UCSD-AML1 (cell line): ENCODE measurements at regions not wholly inside any gene's neighbourhood (a gene's known extent, or its start where the extent isn't known, plus 50 kb on each side); places are given as distances from the start of the nearest gene placed in this dataset.
"Not testable (repeated sequence)": the region's sequence is repeated elsewhere in the genome, so short reads cannot be mapped to it uniquely, and the experiment has no call there.

Source experiments
- DNase-seq: peaks from one replicate; lab custom pipeline; 2025; ENCODE audit not compliant: unreplicated experiment; lab: John Stamatoyannopoulos, UW

- no peak for DNase-seq
These were observed 161.6 kb upstream of the RASGRP1 start for GRCh38 chr15:38726187-38726586.

GRCh38 chr15:38733331-38733730 is 168.7 kb upstream of the RASGRP1 start:
- no peak for DNase-seq

- DNase-seq = no peak
These were observed 175.6 kb upstream of the RASGRP1 start for GRCh38 chr15:38740206-38740605.

- no peak for DNase-seq
These were observed 178.5 kb upstream of the RASGRP1 start for GRCh38 chr15:38743147-38743546.

DNA sequence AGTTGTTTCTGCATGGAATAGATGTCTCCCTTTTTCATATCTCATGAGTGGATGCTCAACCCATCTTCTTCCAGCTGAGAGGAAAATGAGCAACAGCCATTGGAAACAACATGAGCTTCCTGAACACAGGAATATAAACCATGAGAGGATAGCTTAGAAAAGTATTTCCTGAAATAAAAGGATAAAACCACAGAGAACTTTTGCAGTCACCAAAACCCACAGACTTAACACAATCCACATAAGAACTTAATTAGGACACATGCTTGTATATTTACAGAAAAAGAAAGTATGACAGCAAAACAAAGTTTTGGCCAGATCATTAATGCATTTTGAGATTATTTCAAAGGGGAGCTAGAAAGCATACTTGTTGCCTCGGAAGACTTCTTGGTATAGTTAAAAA is 180.5 kb upstream of the RASGRP1 start:
- DNase-seq = no peak

- no peak for DNase-seq
These were observed 181.0 kb upstream of the RASGRP1 start for GRCh38 chr15:38745626-38746025.

DNA sequence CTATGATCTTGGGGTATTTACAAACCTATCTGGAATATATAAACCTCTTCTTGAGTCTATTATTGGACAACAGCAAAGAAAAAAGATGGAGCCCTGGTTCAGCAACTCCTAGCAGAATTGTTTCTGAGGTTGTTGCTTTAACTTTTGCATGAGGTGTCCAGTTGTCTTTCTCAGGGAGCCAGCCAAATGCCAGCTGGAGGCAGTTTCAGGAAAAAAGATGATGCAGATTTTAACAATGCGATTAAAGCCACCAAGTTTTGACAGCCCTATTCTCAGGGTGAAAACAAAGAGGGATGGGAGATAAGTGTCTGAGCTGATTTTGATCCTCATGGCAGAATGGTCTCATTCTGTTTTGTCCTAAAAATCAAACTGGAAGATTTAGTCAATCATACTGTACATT is 181.6 kb upstream of the RASGRP1 start:
- DNase-seq = no peak

DNA sequence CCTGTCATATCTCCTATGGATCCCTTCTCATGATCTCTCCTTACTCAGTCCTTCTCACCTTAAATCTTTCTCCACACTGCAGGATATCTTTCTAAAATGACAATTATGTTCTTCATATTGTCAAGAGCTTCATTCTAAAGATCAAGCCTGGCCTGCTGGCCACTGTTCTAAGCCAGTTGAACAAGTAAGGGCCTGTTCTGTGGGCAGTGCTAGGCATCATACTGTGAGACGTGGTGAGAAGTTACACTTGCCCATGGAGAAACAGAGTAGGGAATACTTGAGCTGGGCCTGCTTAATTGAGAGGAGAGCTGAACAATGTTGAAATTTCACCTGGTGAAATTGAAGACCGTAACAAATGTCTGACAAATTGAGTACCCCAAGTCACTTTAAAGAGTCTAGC is 184.1 kb upstream of the RASGRP1 start:
- no peak for DNase-seq

GRCh38 chr15:38750786-38751185 is 186.2 kb upstream of the RASGRP1 start:
- no peak for DNase-seq

GRCh38 chr15:38755718-38756117 is 191.1 kb upstream of the RASGRP1 start:
- no peak for DNase-seq

DNA sequence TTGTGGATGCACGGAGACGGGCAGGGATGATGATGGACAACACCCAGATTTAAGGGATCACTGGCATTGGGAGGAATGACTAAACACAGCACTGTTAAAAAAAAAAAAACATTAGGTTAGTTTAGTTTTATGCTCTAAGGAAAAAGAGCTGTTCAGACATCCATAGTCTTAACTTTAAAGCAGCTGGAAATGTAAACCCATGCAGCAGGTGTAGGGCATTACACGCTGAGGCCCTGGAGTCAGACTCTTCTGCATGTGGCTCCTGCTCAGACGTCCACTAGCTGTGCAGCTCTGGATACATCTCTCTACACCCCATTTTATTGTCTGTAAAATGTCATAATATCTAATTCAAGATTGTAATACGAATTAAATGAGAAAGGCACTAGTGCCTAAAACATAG is 191.8 kb upstream of the RASGRP1 start:
- DNase-seq = no peak

DNA sequence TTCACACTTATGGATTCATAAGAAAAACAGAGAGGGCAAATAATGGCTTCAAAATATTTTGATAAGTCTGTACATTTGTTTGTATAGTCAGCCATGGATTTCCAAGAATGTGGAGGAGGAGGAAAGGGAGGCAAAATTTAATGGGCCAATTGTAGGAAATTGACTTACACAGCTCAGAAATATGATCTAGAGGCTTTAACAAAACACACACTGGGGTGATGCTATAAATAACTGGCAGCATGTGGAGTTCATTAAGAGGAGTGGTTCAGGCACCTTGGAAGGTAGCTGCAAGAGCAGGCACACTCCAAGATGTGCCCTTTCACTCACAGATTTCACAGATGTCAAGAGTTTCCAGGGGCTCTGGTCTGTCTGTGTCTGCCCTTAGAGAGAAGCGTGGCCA is 193.4 kb upstream of the RASGRP1 start:
- no peak for DNase-seq

DNA sequence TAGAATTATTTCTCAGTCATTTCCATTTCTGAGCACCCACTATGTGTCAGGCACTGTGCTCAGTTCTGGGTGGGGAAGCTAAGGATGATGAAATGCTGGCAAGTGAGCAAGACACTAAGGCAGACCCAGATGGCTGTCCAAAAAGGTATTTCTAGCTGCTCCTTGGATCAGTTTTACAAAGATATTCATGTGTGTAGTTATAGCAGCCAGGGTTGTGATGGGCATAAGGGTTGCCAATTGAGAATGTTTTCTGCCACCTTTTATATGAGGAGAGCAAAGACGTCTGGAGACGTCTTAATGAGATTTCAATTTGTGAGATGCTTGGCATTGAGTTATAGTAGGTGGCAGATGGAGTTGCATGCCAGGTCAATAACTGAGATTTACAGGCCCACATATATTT is 197.1 kb upstream of the RASGRP1 start:
- DNase-seq = no peak

DNA sequence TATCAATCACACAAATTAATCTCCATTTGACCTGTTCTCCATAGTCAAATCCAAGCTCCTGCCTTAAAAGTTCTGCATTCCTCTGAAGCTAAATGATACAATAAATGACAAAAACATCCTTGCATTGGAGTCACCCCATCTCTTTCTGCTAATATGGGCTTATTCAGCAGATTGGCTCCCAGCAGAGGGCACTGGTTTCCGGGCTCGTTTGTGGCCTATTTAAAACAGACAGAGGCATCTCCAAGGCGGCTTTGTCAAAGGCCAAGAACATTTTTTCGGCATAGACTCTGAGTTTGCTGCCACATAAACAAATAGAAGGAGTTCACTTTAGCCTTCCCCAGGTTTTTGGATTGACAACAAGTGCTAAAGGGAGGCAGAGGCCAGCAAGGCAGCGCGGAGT is 204.4 kb upstream of the RASGRP1 start:
- no peak for DNase-seq

- DNase-seq = no peak
These were observed 204.9 kb upstream of the RASGRP1 start for GRCh38 chr15:38769492-38769891.

DNA sequence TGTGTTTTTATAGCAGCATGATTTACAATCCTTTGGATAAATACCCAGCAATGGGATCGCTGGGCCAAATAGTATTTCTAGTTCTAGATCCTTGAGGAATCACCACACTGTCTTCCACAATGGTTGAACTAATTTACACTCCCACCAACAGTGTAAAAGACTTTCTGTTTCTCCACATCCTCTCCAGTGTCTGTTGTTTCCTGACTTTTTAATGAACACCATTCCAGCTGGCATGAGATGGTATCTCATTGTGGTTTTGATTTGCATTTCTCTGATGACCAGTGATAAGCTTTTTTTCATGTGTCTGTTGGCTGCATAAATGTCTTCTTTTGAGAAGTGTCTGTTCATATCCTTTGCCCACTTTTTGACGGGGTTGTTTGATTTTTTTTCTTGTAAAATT is 209.5 kb upstream of the RASGRP1 start:
- DNase-seq = not testable (repeated sequence)

DNA sequence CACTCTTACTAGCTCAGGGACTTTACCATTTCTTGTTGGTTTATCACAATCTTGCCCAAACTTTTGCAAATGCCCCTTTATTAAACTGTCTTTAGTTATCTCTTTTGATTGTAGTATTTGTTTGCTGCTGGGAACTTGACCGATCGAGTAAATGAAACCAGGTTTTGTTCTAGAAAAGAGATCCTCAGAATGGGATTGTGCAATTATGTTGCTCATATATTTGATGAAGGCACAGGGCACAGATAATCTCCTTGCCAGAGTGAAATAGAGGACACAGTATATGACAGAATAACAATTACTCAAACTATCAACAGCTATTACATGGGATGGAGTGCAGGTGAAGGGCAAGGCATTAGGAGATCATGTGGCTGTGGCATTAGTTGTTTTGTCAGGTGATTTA is 216.6 kb upstream of the RASGRP1 start:
- no peak for DNase-seq

DNA sequence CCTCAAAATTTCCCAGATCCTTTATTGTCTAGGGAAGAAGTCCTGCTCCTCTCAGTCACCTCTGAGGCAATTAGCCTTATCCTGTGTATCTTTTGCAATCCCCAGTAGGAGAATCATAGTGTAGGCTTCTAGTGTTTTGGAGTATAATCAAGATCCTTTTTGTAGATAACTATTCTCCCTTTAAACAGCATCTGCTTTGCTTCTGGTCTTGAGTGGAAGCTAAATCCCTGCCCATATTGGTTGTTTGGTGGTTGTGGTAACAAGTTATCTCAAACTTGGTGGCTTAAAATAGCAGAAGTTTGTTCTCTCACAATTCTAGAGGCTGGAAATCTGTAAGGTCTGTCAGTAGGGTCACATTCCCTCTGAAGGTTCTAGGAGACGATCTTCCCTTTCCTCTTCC is 217.5 kb upstream of the RASGRP1 start:
- no peak for DNase-seq

DNA sequence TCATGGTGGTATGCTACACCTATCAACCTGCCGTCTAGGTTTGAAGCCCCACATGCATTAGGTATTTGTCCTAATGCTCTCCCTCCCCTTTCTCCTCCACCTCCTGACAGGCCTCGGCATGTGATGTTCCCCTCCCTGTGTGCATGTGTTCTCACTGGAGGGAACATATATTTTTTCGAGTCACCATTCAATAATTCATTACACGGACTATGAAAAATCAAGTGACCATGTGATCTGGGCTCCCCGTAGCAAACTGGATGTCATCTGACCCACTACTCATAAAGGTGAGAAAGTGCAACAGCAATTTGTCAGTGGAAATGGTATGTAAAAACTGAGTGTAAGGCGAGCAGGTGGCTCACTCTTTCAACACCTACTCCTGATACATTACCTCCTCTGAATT is 224.3 kb upstream of the RASGRP1 start:
- DNase-seq = no peak

- DNase-seq = no peak
These were observed 225.0 kb upstream of the RASGRP1 start for GRCh38 chr15:38789566-38789965.

DNA sequence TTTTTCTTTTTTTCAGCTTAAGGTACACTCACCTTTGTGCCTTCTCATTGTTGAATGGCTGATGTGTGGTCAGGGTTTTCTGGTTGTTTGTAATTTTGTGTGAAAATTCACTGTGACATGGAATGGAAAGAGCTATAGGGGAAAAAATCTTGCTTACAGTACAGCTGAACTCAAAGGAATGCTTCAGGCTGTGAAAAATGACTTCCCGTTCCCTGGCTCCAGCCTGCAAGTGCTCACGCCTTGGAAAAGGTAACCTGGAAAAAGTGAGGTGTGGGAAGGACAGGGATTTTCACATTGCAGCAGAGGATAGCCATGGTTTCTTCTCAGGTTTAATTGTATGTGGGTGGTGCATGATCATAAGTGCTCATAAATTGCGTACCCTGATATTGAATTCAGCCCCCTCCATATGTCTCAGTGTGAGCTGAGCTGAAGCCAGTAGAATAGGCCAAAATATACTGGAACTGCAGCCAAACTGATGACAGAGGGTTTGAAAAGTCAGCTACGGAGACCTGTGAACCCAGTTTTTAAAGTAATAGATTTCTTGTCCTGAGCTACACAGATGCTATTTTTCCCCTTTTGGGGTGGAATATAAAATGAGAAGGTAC is 228.7 kb upstream of the RASGRP1 start:
- no peak for DNase-seq

- DNase-seq = no peak
These were observed 231.0 kb upstream of the RASGRP1 start for GRCh38 chr15:38795471-38796245.

- DNase-seq = no peak
These were observed 232.0 kb upstream of the RASGRP1 start for GRCh38 chr15:38796589-38796988.
